ENCODE measurements at regions not wholly inside any gene's neighbourhood (a gene's known extent, or its start where the extent isn't known, plus 50 kb on each side); places are given as distances from the start of the nearest gene placed in this dataset.

DNA sequence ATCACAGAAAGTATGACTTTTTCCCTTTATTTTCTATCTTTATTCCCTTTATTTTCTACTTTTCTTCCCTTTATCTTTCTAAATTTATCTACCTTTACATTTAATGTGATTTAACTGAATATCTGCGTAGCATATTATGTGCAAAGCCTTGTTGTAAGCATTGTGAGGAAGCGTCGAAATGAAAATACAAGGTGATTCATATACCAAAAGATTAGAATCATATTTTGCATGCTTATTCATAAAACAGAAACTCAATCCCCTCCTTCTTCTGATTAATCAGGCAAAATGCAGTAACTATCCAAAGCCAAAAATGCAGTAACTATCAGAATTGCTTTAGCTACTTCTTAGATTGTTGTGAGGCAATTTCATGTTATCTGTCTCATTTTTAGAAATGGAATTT lies 393.0 kb downstream of the CDH19 start:
- H3K4me3 ChIP-seq: no peak overlapping the region
- no peak overlapping the region for H3K27ac ChIP-seq
- TF ChIP-seq, protein P1, sequence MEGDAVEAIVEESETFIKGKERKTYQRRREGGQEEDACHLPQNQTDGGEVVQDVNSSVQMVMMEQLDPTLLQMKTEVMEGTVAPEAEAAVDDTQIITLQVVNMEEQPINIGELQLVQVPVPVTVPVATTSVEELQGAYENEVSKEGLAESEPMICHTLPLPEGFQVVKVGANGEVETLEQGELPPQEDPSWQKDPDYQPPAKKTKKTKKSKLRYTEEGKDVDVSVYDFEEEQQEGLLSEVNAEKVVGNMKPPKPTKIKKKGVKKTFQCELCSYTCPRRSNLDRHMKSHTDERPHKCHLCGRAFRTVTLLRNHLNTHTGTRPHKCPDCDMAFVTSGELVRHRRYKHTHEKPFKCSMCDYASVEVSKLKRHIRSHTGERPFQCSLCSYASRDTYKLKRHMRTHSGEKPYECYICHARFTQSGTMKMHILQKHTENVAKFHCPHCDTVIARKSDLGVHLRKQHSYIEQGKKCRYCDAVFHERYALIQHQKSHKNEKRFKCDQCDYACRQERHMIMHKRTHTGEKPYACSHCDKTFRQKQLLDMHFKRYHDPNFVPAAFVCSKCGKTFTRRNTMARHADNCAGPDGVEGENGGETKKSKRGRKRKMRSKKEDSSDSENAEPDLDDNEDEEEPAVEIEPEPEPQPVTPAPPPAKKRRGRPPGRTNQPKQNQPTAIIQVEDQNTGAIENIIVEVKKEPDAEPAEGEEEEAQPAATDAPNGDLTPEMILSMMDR (IDR thresholded peaks at IDR 0.05): no peak
- no peaks in the 10 kb centered on the region for H3K9me3 ChIP-seq
- DNase-seq: no peak
- H3K4me1 ChIP-seq: no peaks in the 10 kb centered on the region
- H3K36me3 ChIP-seq: no peaks in the 10 kb centered on the region
- intact Hi-C loops (cut with DNase I): no loop called here
- H3K27me3 ChIP-seq: no peaks in the 10 kb centered on the region
- no peak for ATAC-seq

DNA sequence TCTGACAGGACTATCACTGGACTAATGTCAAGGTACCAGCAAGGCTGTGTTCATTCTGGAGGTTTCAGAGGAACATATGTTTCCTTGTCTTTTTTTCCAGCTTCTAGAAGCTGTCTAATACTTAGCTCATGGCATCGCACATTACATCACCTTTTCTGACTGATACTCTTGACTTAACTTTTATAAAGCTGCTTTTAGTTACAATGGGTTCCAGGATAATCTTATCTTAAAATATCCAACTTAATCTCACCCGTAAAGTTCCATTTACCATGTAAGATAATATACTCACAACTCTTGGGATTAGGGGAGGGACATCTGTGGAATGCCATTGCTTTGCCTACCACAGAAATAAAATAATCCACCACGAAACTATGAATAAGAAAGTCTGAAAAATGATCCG lies 394.2 kb downstream of the CDH19 start:
- Histone ChIP-seq H3K27me3 (no peaks in the 10 kb centered on the region), H3K9me3 (no peaks in the 10 kb centered on the region), H3K36me3 (no peaks in the 10 kb centered on the region), H3K4me1 (no peaks in the 10 kb centered on the region), H3K4me3 (no peak overlapping the region), H3K27ac (no peak overlapping the region)
- DNase-seq (no peak), ATAC-seq (no peak)
- TF ChIP-seq, protein P1 (IDR thresholded peaks at IDR 0.05): no peak
- intact Hi-C loops (cut with DNase I): no loop called here

- intact Hi-C loops (cut with DNase I): no loop called here
- Histone ChIP-seq H3K4me3 (no peak overlapping the region), H3K27ac (no peak overlapping the region), H3K27me3 (no peaks in the 10 kb centered on the region), H3K4me1 (no peaks in the 10 kb centered on the region), H3K36me3 (no peaks in the 10 kb centered on the region), H3K9me3 (no peaks in the 10 kb centered on the region)
- DNase-seq: no peak
- ATAC-seq: no peak
- TF ChIP-seq, protein P1 (IDR thresholded peaks at IDR 0.05): no peak
Measured at GRCh38 chr18:66196805-66197204, 407.1 kb downstream of the CDH19 start.

DNA sequence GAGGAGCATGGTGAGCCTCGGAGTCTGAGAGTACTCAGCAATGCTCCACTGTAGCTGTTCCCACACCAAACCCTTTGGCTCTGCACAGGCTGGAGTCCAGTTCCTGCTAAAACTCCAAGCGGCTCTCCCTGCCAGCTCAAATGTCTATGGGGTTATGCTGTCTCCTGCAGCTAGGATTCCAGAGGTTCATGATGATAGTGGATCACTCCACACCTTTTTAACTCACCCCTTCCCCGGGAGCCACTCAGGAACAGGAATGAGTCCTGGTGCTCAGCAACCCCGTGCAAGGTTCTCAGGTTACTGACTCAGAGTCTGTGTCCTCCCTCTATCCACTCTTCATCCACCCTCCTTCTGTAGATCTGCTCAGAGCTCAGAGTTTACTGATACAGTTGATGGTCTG lies 410.0 kb downstream of the CDH19 start:
- TF ChIP-seq, protein P1 (IDR thresholded peaks at IDR 0.05): no peak
- intact Hi-C loops (cut with DNase I): no loop called here
- Histone ChIP-seq H3K36me3 (no peaks in the 10 kb centered on the region), H3K4me3 (no peak overlapping the region), H3K9me3 (no peaks in the 10 kb centered on the region), H3K4me1 (no peaks in the 10 kb centered on the region), H3K27ac (no peak overlapping the region), H3K27me3 (no peaks in the 10 kb centered on the region)
- ATAC-seq (no peak), DNase-seq (no peak)

- Histone ChIP-seq H3K4me1 (no peaks in the 10 kb centered on the region), H3K4me3 (no peak overlapping the region), H3K27me3 (no peaks in the 10 kb centered on the region), H3K27ac (no peak overlapping the region), H3K9me3 (no peaks in the 10 kb centered on the region), H3K36me3 (no peaks in the 10 kb centered on the region)
- no peak for DNase-seq
- TF ChIP-seq, protein P1 (IDR thresholded peaks at IDR 0.05): no peak
- ATAC-seq: no peak
- intact Hi-C loops (cut with DNase I): no loop called here
Measured at GRCh38 chr18:66193394-66193793, 410.5 kb downstream of the CDH19 start.

DNA sequence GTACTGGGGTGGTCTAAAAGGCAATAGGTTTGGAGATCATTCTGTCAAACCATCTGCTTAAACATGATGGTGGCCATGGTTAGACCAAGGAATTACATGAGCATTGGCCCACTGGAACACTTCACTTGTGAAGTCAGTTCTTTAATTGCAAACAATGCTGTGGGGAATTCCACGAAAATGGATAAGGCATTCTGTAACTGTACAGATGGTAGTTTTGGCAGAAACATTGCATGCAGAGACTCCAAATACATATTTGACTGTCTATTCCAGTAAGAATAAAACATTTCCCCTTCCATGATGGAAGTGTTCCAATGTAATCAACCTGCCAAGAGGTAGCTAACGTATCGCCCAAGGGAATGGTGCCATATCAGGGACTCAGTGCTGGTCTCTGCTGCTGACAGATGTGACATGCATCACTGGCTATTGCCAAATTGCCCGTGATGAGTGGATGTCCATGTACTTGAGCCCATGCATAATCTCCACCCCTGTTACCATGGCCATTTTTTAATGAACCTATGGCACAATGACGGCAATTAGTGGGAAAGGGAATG lies 417.9 kb downstream of the CDH7 start:
- no peak overlapping the region for H3K27ac ChIP-seq

More for the DNA sequence above, 417.9 kb downstream of the CDH7 start:
- no peak for ATAC-seq
- Histone ChIP-seq H3K27me3 (no peaks in the 10 kb centered on the region), H3K4me3 (no peak overlapping the region), H3K9me3 (no peaks in the 10 kb centered on the region), H3K36me3 (no peaks in the 10 kb centered on the region), H3K4me1 (no peaks in the 10 kb centered on the region)
- intact Hi-C loops (cut with DNase I): no loop called here
- TF ChIP-seq, protein P1 (IDR thresholded peaks at IDR 0.05): no peak
- no peak for DNase-seq

All from upper lobe of right lung (tissue), 1 donor.